GM13977 (cell line): ENCODE measurements at regions not wholly inside any gene's neighbourhood (a gene's known extent, or its start where the extent isn't known, plus 50 kb on each side); places are given as distances from the start of the nearest gene placed in this dataset.
"Not testable (repeated sequence)": the region's sequence is repeated elsewhere in the genome, so short reads cannot be mapped to it uniquely, and the experiment has no call there.

Experiments
- DNase-seq: peaks from one replicate; pipeline ENCODE4 v3.0.0; 2012; ENCODE audit warnings: low spot score
- CTCF ChIP-seq: IDR thresholded peaks from 2 replicates; pipeline ENCODE4 v1.5.1; 2012; ENCODE audit warnings: mild to moderate bottlenecking, control low read depth; ENCODE audit not compliant: insufficient read depth; ENCODE audit errors: extremely low read depth, missing control alignments
- in situ Hi-C: fragments of 300-500 bp; cut with MboI; formaldehyde crosslinking; loops from one replicate; pipeline ENCODE4 v1.12.0; 2022; ENCODE audit warnings: low sequenced_read_pairs, low pct_unique_long_range_greater_than_20kb, mixed read lengths, inconsistent platforms; ENCODE audit not compliant: unreplicated experiment

GRCh38 chr6:163750431-163751031 is 336.0 kb downstream of the QKI start:
- no peak for DNase-seq
- in situ Hi-C loops: no loop called here
- TF ChIP-seq CTCF: no peak

DNA sequence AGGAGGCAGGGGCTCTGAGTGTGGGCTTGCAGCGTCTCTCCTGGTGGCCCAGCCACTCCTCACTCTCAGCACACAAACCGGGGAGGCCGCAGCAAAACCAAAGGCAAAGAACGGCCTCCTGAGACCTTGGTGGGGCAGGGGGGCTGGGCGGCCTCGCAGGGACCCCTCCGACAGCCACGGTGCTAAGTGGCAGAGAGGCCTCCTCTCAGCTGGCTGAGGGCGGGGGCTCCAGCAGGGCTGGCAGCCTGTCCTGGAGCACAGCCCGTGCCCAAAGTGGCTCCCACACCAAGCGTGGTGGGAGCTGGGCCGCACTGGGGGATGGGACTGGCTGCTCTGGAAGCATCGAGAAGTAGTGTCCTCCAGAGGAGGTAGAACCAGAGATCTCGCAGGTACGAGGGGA is 334.4 kb downstream of the QKI start:
- no peak for TF ChIP-seq CTCF
- in situ Hi-C loops: no loop called here

GRCh38 chr6:163748036-163748435 is 333.5 kb downstream of the QKI start:
- TF ChIP-seq CTCF: no peak
- DNase-seq: no peak
- in situ Hi-C loops: no loop called here

More for the DNA sequence above, 334.4 kb downstream of the QKI start:
- DNase-seq: no peak

GRCh38 chr6:163747058-163747457 is 332.5 kb downstream of the QKI start:
- DNase-seq, in situ Hi-C loops: not testable (repeated sequence)

DNA sequence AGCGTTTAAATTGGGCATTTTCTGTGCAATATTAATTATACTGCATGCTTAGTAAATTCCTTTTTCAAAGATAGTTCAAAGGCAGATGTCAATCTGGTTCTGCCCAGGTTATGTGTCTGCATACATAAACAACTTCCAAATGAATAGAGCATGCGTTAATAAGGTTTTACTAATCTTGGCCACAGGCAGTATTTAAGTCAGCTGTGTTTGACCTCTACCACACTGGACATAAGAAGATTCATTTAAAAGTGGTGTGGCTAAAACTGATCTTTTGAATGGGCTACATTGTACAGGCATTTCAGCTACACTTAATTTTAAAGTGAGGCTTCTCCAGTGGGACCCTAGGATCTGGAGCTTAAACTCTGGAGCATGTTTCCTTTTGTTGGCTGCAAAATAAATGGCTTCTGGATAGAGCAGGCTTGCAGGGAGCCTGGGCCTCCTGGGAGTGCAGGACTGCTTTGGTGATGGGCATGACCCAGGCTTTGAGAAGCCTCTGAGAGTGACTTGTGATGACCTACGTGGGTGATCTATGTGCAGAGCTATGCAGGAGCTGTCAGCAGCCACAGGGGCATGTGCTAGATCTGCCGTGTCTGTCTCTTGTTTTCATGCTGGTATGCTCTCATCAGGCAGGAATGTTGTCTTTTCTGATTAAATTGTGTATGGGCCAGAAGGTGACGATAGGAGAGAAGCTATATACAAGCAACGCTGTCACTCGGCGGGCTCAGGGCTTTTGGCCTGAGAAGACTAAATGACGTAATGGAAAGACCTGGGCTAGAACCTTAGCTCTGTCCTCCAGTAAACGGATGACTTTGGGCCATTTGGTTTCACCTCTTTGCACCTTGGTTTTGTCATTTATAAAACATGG is 331.2 kb downstream of the QKI start:
- TF ChIP-seq CTCF: no peak
- in situ Hi-C loops: no loop called here
- no peak for DNase-seq

GRCh38 chr6:163744256-163744925 is 329.9 kb downstream of the QKI start:
- in situ Hi-C loops: no loop called here
- no peak for TF ChIP-seq CTCF
- no peak for DNase-seq

GRCh38 chr6:163743796-163744195 is 329.3 kb downstream of the QKI start:
- no peak for TF ChIP-seq CTCF
- DNase-seq: no peak
- in situ Hi-C loops: no loop called here
